HG03060 (cell line): ENCODE measurements at regions not wholly inside any gene's neighbourhood (a gene's known extent, or its start where the extent isn't known, plus 50 kb on each side); places are given as distances from the start of the nearest gene placed in this dataset.

Source experiments
- ATAC-seq: cut with Tn5 transposase; IDR thresholded peaks from one replicate; pipeline ENCODE4 v1.9.1; 2021; ENCODE audit warnings: low read depth, moderate number of reproducible peaks; ENCODE audit not compliant: unreplicated experiment

DNA sequence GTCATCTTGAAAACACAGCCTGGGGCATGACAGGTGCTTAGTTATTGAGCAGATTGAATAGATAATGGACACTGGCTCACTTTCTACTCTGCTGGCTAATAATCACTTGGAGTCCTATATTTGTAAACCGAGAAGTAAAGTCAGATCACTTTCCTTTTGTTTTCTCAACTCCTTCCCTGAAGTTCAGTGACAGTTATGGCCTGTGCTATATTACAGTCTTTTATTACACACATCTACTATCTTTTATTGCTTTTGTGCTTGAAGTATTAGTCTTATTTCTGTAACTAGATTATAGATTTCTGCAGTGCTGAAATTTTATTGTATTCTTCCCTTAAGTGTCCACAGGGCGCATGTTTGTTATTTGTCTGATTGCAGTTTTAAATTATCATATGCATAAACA lies 136.4 kb upstream of the TAC1 start:
- no peak for ATAC-seq

GRCh38 chr7:97601931-97602457 lies 129.9 kb upstream of the TAC1 start:
- ATAC-seq = peak; percentile 82

DNA sequence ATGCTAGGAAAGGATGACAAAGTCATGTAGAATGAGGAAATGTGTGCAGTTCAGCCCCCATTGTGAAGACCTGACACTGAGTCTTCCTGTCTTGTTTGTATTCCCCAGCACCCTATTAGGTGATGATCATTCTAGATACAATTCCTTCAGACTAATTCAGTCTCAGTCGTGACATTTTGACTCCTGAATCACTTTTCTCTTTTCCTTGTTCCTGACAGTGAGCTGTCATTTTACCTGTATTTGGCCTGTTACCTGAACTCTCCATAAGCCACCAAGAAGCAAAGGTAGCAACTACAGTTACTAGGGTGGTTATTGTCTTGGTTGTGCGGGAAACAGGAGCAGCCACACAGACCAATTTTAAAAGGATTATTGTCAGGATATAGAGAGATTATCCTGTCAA lies 111.4 kb upstream of the TAC1 start:
- ATAC-seq = no peak

GRCh38 chr7:97623333-97623732 lies 108.6 kb upstream of the TAC1 start:
- ATAC-seq = peak; percentile 95

DNA sequence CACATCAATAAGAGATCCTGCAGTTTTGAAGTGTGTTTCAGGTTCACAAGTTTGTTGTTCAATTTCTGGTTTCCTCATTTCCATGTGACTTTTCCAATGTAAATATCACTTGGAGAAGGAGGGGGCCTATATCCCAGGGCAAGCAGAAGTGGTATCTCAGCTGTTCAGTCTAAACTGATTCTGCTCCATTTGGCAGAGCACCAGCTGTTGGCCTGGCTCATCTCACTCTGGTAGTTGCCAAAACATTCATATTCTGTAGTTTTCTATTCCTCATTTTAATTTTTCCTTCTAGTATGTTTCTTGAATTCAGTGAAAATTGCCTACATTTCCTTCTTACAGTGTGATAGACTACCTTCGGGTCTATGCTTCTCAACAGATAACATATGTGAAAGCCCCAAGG lies 101.8 kb upstream of the TAC1 start:
- ATAC-seq = no peak

GRCh38 chr7:97635622-97636021 lies 96.3 kb upstream of the TAC1 start:
- ATAC-seq = no peak

DNA sequence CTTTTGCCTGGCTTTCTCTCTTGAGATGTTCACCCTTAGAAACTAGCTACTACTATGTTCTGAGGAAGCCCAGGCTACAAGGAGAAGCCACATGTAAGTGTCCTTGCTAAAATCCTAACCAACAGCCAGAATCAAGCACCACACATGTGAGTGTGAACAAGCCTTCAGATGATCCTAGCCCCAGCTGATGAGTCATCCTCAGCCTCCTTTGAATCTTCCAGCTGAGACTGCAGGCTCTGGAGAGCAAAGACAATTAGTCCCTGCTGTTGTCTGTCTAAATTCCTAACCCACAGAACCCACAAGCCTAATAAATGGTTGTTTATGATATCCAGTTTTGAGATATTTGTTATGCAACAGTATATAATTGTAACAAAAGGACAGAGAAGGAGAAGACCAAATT lies 92.8 kb upstream of the TAC1 start:
- ATAC-seq = no peak

DNA sequence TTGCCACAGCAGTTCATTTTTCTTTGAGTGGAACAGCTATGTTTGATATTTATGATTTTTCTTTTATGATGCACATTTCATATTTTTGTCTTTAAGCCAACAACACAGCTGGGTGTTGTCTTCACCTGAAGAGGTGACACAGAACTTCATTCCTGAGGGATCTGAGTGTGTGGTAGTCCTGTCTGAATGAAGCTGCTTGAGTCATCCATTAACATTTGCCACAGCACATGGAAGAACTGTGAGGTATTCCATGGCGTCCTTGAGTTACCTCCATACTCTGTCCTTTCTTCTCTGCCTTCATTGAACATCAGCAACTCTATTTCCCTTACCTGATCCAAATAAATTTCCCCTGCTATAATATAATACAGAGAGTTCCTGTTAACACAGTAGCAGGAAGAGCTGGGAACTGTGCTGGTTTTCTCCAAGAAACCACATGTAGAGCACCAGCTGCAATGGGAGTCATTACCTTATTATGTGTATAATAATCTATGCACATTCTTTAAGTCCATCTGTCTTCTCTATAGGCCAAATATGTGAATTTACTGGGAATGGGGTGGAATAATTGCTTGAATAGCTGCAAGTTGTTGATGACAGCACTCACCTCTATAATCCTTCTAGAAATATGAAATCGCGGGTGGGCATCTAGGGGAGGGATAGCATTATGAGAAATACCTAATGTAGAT lies 72.4 kb upstream of the TAC1 start:
- no peak for ATAC-seq

GRCh38 chr7:97667359-97667758 lies 64.5 kb upstream of the TAC1 start:
- no peak for ATAC-seq

DNA sequence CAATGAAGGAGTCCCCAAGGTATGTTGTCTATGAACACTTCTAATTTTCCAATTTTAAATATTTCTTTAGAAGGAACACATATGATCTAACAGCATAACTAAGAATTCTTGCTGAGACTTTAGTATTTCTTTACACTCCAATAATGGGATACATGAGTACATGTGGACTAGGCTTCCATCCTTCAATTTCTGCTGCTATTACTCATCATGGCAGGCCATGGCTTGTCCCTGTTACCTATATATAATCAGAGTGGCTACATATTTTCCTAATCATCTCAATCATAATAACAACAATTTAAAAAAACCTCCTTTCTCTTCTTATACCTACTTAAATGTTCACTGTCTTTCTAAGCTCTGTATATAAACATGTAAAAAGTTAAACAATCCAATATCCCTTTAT lies 60.3 kb upstream of the TAC1 start:
- ATAC-seq = no peak

- no peak for ATAC-seq
Observed at GRCh38 chr7:97680622-97681021, 51.3 kb upstream of the TAC1 start.
